HL-60 (cell line): ENCODE measurements at regions not wholly inside any gene's neighbourhood (a gene's known extent, or its start where the extent isn't known, plus 50 kb on each side); places are given as distances from the start of the nearest gene placed in this dataset.
"Not testable (repeated sequence)": the region's sequence is repeated elsewhere in the genome, so short reads cannot be mapped to it uniquely, and the experiment has no call there.

ENCODE experiments used
- DNase-seq, 2 experiments: peaks; one replicate each; pipeline ENCODE4 v3.0.0-alpha.2; 2010 to 2020; ENCODE audit warnings: low read depth in 1 of 2, low spot score in 1 of 2
- H3K27ac ChIP-seq: fragments of 250-450 bp; sonication (Bioruptor Pico); replicated peaks from 2 replicates; pipeline ENCODE4 v1.5.1; 2020; ENCODE audit warnings: mild to moderate bottlenecking, moderate library complexity
- H3K27me3 ChIP-seq: fragments of 250-450 bp; sonication (Bioruptor Pico); 2 replicates; pipeline ENCODE4 v1.5.1; 2021; ENCODE audit warnings: mild to moderate bottlenecking, moderate library complexity; ENCODE audit not compliant: insufficient read depth, poor library complexity, severe bottlenecking
- H3K4me3 ChIP-seq: replicated peaks from 2 replicates; pipeline ENCODE4 v1.5.1; 2011; ENCODE audit warnings: mild to moderate bottlenecking, control low read depth, low read length; ENCODE audit not compliant: insufficient read depth
- GABPA ChIP-seq: IDR thresholded peaks from 2 replicates; pipeline ENCODE4 v1.6.1; 2012; ENCODE audit warnings: low read depth
- POLR2AphosphoS5 ChIP-seq: IDR thresholded peaks from 2 replicates; pipeline ENCODE4 v1.6.1; 2012; ENCODE audit warnings: low read depth
- SPI1 ChIP-seq: IDR thresholded peaks from 2 replicates; pipeline ENCODE4 v1.6.1; 2012; ENCODE audit warnings: low read depth, mild to moderate bottlenecking, borderline replicate concordance
- TF ChIP-seq, protein P1 (sequence below): IDR thresholded peaks from 2 replicates; pipeline ENCODE4 v1.6.1; 2012; ENCODE audit warnings: low read depth; ENCODE audit not compliant: insufficient replicate concordance
- TF ChIP-seq, protein P2 (sequence below): IDR thresholded peaks from one replicate; pipeline ENCODE4 v1.5.1; 2011; ENCODE audit warnings: low read length, control low read depth, inconsistent platforms; ENCODE audit not compliant: insufficient read depth

DNA sequence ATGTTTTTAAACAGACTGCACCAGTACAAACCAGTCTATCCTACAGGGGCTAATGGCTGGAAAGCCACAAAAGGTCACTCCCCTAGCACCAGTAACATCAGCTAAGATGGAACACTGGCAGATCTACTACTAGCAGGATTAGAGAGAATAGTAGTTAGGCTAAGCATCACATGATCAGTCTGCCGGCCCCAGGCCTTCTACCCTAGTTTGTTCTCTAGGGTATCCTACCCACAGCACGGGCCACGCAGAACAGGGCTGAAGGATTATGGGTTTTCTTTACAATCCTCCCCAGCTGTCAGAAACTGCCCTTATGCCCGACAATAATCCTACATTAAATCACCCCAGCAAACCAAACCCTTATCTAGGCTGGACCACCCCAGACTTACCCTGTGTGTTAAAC, 156.0 kb downstream of the LY86 start:
- Histone ChIP-seq H3K27me3 (no peaks in the 10 kb centered on the region), H3K27ac (no peak overlapping the region), H3K4me3 (no peak overlapping the region)
- no peak for TF ChIP-seq POLR2AphosphoS5
- no peak for TF ChIP-seq SPI1
- TF ChIP-seq, protein P1, sequence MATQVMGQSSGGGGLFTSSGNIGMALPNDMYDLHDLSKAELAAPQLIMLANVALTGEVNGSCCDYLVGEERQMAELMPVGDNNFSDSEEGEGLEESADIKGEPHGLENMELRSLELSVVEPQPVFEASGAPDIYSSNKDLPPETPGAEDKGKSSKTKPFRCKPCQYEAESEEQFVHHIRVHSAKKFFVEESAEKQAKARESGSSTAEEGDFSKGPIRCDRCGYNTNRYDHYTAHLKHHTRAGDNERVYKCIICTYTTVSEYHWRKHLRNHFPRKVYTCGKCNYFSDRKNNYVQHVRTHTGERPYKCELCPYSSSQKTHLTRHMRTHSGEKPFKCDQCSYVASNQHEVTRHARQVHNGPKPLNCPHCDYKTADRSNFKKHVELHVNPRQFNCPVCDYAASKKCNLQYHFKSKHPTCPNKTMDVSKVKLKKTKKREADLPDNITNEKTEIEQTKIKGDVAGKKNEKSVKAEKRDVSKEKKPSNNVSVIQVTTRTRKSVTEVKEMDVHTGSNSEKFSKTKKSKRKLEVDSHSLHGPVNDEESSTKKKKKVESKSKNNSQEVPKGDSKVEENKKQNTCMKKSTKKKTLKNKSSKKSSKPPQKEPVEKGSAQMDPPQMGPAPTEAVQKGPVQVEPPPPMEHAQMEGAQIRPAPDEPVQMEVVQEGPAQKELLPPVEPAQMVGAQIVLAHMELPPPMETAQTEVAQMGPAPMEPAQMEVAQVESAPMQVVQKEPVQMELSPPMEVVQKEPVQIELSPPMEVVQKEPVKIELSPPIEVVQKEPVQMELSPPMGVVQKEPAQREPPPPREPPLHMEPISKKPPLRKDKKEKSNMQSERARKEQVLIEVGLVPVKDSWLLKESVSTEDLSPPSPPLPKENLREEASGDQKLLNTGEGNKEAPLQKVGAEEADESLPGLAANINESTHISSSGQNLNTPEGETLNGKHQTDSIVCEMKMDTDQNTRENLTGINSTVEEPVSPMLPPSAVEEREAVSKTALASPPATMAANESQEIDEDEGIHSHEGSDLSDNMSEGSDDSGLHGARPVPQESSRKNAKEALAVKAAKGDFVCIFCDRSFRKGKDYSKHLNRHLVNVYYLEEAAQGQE = no peak
- TF ChIP-seq GABPA = no peak
- TF ChIP-seq, protein P2, sequence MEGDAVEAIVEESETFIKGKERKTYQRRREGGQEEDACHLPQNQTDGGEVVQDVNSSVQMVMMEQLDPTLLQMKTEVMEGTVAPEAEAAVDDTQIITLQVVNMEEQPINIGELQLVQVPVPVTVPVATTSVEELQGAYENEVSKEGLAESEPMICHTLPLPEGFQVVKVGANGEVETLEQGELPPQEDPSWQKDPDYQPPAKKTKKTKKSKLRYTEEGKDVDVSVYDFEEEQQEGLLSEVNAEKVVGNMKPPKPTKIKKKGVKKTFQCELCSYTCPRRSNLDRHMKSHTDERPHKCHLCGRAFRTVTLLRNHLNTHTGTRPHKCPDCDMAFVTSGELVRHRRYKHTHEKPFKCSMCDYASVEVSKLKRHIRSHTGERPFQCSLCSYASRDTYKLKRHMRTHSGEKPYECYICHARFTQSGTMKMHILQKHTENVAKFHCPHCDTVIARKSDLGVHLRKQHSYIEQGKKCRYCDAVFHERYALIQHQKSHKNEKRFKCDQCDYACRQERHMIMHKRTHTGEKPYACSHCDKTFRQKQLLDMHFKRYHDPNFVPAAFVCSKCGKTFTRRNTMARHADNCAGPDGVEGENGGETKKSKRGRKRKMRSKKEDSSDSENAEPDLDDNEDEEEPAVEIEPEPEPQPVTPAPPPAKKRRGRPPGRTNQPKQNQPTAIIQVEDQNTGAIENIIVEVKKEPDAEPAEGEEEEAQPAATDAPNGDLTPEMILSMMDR = no peak
- no peak for DNase-seq

DNA sequence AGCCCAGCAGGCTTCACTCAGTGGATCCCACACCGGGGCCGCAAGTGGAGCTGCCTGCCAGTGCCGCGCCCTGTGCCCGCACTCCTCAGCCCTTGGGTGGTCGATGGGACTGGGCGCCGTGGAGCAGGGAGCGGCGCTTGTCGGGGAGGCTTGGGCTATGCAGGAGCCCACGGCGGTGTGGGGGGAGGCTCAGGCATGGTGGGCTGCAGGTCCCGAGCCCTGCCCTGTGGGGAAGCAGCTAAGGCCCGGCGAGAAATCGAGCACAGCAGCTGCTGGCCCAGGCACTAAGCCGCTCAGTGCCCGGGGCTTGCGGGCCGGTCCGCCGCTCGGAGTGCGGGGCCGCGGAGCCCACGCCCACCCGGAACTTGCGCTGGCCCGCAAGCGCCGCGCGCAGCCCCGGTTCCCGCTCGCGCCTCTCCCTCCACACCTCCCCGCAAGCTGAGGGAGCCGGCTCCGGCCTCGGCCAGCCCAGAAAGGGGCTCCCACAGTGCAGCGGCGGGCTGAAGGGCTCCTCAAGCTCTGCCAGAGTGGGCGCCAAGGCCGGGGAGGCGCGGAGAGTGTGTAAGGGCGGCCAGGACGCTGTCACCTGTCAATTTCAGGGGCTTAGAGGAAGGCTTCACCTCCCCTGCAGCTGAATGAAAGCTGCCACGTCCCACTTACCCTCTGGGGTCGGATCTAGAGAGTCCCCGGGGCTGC, 157.3 kb downstream of the LY86 start:
- not testable (repeated sequence) for DNase-seq, H3K27me3 ChIP-seq, H3K4me3 ChIP-seq, H3K27ac ChIP-seq

DNA sequence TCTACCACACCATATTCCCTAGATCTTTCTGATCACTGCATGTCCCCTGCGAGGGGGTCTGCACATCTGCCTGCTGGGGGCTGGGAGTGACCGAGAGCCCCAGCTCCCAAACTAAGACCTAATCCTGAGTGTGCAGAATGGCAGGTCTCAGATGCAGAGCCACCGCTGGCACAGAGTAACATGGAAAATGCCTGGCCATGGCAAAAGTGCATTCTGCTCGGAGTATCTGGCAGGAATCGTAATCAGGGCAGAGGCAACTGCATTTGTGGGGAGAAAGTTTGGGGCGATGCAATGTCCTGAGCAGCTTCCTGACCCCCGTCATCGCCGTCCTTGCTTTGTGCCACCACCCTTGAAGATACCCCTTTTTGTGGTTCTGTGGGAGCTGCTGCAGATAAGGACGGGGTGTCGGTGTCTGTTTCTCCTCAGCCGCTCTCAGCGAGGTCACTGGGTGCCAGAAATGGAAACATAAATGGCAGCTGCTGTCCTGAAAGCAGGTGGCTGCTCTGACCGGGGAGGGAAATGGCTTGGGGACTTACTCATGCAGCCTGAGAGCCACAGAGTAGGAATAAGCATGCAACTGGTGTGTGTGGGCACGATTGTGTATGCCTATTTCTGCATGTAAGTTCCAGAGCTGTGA, 157.9 kb downstream of the LY86 start:
- Histone ChIP-seq H3K4me3 (no peak overlapping the region), H3K27me3 (no peaks in the 10 kb centered on the region), H3K27ac (no peak overlapping the region)
- DNase-seq = no peak
- TF ChIP-seq, protein P1 = no peak
- TF ChIP-seq GABPA = no peak
- TF ChIP-seq, protein P2 = no peak
- no peak for TF ChIP-seq SPI1
- TF ChIP-seq POLR2AphosphoS5 = no peak

DNA sequence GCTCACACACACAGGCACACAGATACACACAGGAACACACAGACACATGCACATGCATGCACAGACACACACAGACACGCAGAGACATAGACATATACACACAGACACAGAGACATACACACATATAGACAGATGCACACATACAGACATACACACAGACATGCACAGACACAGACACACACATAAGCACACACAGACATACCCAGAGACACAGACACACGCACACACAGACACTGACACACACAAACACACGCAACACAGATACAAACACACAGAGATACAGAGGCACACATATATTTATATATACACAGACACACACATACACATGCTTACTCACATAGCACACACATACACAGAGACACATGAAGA, 158.4 kb downstream of the LY86 start:
- H3K4me3 ChIP-seq = no peak overlapping the region
- TF ChIP-seq, protein P1 = no peak
- no peak for TF ChIP-seq GABPA
- TF ChIP-seq POLR2AphosphoS5 = no peak
- no peak for TF ChIP-seq SPI1
- TF ChIP-seq, protein P2 = no peak
- H3K27me3 ChIP-seq = no peaks in the 10 kb centered on the region
- no peak for DNase-seq
- H3K27ac ChIP-seq = no peak overlapping the region
